ENCODE measurements at regions not wholly inside any gene's neighbourhood (a gene's known extent, or its start where the extent isn't known, plus 50 kb on each side); places are given as distances from the start of the nearest gene placed in this dataset.

- no peak for TF ChIP-seq CTCF (conservative IDR thresholded peaks at IDR 0.05; ENCODE audit: control insufficient read depth, insufficient read depth, low read depth, low read length)
- peak; percentile 17 for DNase-seq (ENCODE audit: low read depth)
- no peak overlapping the region for H3K4me3 ChIP-seq (ENCODE audit: control insufficient read depth, low read depth, low read length)
These were observed 133.0 kb upstream of the SLC14A2 start for GRCh38 chr18:45482286-45482685.

GRCh38 chr18:45487581-45487980, 127.7 kb upstream of the SLC14A2 start:
- no peak for DNase-seq (ENCODE audit: low read depth)
- no peak overlapping the region for H3K4me3 ChIP-seq (ENCODE audit: control insufficient read depth, low read depth, low read length)

GRCh38 chr18:45488645-45489044, 126.6 kb upstream of the SLC14A2 start:
- no peak for TF ChIP-seq CTCF (conservative IDR thresholded peaks at IDR 0.05; ENCODE audit: control insufficient read depth, insufficient read depth, low read depth, low read length)
- no peak for DNase-seq (ENCODE audit: low read depth)
- H3K4me3 ChIP-seq (ENCODE audit: control insufficient read depth, low read depth, low read length), result no peak overlapping the region

More at GRCh38 chr18:45487581-45487980, 127.7 kb upstream of the SLC14A2 start:
- TF ChIP-seq CTCF (conservative IDR thresholded peaks at IDR 0.05; ENCODE audit: control insufficient read depth, insufficient read depth, low read depth, low read length), result no peak

- no peak overlapping the region for H3K4me3 ChIP-seq (ENCODE audit: control insufficient read depth, low read depth, low read length)
- no peak for TF ChIP-seq CTCF (conservative IDR thresholded peaks at IDR 0.05; ENCODE audit: control insufficient read depth, insufficient read depth, low read depth, low read length)
- no peak for DNase-seq (ENCODE audit: low read depth)
These were observed 121.4 kb upstream of the SLC14A2 start for GRCh38 chr18:45493830-45494229.

- no peak for TF ChIP-seq CTCF (conservative IDR thresholded peaks at IDR 0.05; ENCODE audit: control insufficient read depth, insufficient read depth, low read depth, low read length)
- H3K4me3 ChIP-seq (ENCODE audit: control insufficient read depth, low read depth, low read length), result no peak overlapping the region
- no peak for DNase-seq (ENCODE audit: low read depth)
These were observed 120.5 kb upstream of the SLC14A2 start for GRCh38 chr18:45494811-45495210.

GRCh38 chr18:45496741-45497140, 118.5 kb upstream of the SLC14A2 start:
- no peak for TF ChIP-seq CTCF (conservative IDR thresholded peaks at IDR 0.05; ENCODE audit: control insufficient read depth, insufficient read depth, low read depth, low read length)
- DNase-seq (ENCODE audit: low read depth), result no peak
- H3K4me3 ChIP-seq (ENCODE audit: control insufficient read depth, low read depth, low read length), result no peak overlapping the region
